ENCODE measurements at regions not wholly inside any gene's neighbourhood (a gene's known extent, or its start where the extent isn't known, plus 50 kb on each side); places are given as distances from the start of the nearest gene placed in this dataset.
"Not testable (repeated sequence)": the region's sequence is repeated elsewhere in the genome, so short reads cannot be mapped to it uniquely, and the experiment has no call there.

GRCh38 chr2:195443926-195444325 lies 213.1 kb upstream of the SLC39A10 start:
- intact Hi-C loops (cut with DNase I) = no loop called here
- no peak for DNase-seq
- ATAC-seq (ENCODE audit: poor library complexity) = no peak

- DNase-seq (no peak), ATAC-seq (ENCODE audit: poor library complexity) (no peak)
- intact Hi-C loops (cut with DNase I) = no loop called here
Measured at GRCh38 chr2:195442458-195443175, 214.4 kb upstream of the SLC39A10 start.

- ATAC-seq (ENCODE audit: poor library complexity) = no peak
- no peak for DNase-seq
- intact Hi-C loops (cut with DNase I) = no loop called here
Measured at GRCh38 chr2:195438692-195439091, 218.3 kb upstream of the SLC39A10 start.

GRCh38 chr2:195437521-195437920 lies 219.5 kb upstream of the SLC39A10 start:
- no peak for ATAC-seq (ENCODE audit: poor library complexity)
- no peak for DNase-seq
- intact Hi-C loops (cut with DNase I) = no loop called here

GRCh38 chr2:195434346-195434745 lies 222.7 kb upstream of the SLC39A10 start:
- no peak for ATAC-seq (ENCODE audit: poor library complexity)
- intact Hi-C loops (cut with DNase I) = no loop called here

GRCh38 chr2:195433729-195434128 lies 223.3 kb upstream of the SLC39A10 start:
- intact Hi-C loops (cut with DNase I); ATAC-seq (ENCODE audit: poor library complexity); DNase-seq: not testable (repeated sequence)

More at GRCh38 chr2:195434346-195434745, 222.7 kb upstream of the SLC39A10 start:
- DNase-seq = no peak

GRCh38 chr2:195428673-195429072 lies 228.4 kb upstream of the SLC39A10 start:
- ATAC-seq (ENCODE audit: poor library complexity) = no peak
- no peak for DNase-seq
- intact Hi-C loops (cut with DNase I) = no loop called here

- ATAC-seq (ENCODE audit: poor library complexity) (no peak), DNase-seq (no peak)
- intact Hi-C loops (cut with DNase I) = no loop called here
Measured at GRCh38 chr2:195425328-195425727, 231.7 kb upstream of the SLC39A10 start.

- no peak for ATAC-seq (ENCODE audit: poor library complexity)
- intact Hi-C loops (cut with DNase I) = no loop called here
- no peak for DNase-seq
Measured at GRCh38 chr2:195419033-195419432, 238.0 kb upstream of the SLC39A10 start.

- DNase-seq (no peak), ATAC-seq (ENCODE audit: poor library complexity) (no peak)
- intact Hi-C loops (cut with DNase I) = no loop called here
Measured at GRCh38 chr2:195414537-195415100, 242.4 kb upstream of the SLC39A10 start.

- ATAC-seq (ENCODE audit: poor library complexity) = no peak
- intact Hi-C loops (cut with DNase I) = no loop called here
Measured at GRCh38 chr2:195413944-195414343, 243.1 kb upstream of the SLC39A10 start.

GRCh38 chr2:195413422-195413821 lies 243.6 kb upstream of the SLC39A10 start:
- ATAC-seq (ENCODE audit: poor library complexity) (no peak), DNase-seq (no peak)
- intact Hi-C loops (cut with DNase I) = no loop called here

More at GRCh38 chr2:195413944-195414343, 243.1 kb upstream of the SLC39A10 start:
- no peak for DNase-seq

GRCh38 chr2:195411219-195411687 lies 245.8 kb upstream of the SLC39A10 start:
- no peak for ATAC-seq (ENCODE audit: poor library complexity)
- intact Hi-C loops (cut with DNase I) = no loop called here

GRCh38 chr2:195410074-195410671 lies 246.9 kb upstream of the SLC39A10 start:
- DNase-seq = no peak
- intact Hi-C loops (cut with DNase I) = no loop called here
- ATAC-seq (ENCODE audit: poor library complexity) = no peak

More at GRCh38 chr2:195411219-195411687, 245.8 kb upstream of the SLC39A10 start:
- no peak for DNase-seq

- intact Hi-C loops (cut with DNase I) = no loop called here
- ATAC-seq (ENCODE audit: poor library complexity) = no peak
- DNase-seq = no peak
Measured at GRCh38 chr2:195408811-195409210, 248.2 kb upstream of the SLC39A10 start.

- ATAC-seq (ENCODE audit: poor library complexity) = no peak
Measured at GRCh38 chr2:195408196-195408595, 248.8 kb upstream of the SLC39A10 start.

GRCh38 chr2:195407783-195408182 lies 249.2 kb upstream of the SLC39A10 start:
- no peak for DNase-seq
- intact Hi-C loops (cut with DNase I) = no loop called here
- no peak for ATAC-seq (ENCODE audit: poor library complexity)

More at GRCh38 chr2:195408196-195408595, 248.8 kb upstream of the SLC39A10 start:
- intact Hi-C loops (cut with DNase I) = no loop called here
- DNase-seq = no peak

- intact Hi-C loops (cut with DNase I) = no loop called here
- ATAC-seq (ENCODE audit: poor library complexity) (no peak), DNase-seq (no peak)
Measured at GRCh38 chr2:195406886-195407603, 250.0 kb upstream of the SLC39A10 start.

GRCh38 chr2:195404651-195405050 lies 252.4 kb upstream of the SLC39A10 start:
- intact Hi-C loops (cut with DNase I) = no loop called here
- ATAC-seq (ENCODE audit: poor library complexity) (no peak), DNase-seq (no peak)
